ENCODE measurements at regions not wholly inside any gene's neighbourhood (a gene's known extent, or its start where the extent isn't known, plus 50 kb on each side); places are given as distances from the start of the nearest gene placed in this dataset.
"Not testable (repeated sequence)": the region's sequence is repeated elsewhere in the genome, so short reads cannot be mapped to it uniquely, and the experiment has no call there.

DNA sequence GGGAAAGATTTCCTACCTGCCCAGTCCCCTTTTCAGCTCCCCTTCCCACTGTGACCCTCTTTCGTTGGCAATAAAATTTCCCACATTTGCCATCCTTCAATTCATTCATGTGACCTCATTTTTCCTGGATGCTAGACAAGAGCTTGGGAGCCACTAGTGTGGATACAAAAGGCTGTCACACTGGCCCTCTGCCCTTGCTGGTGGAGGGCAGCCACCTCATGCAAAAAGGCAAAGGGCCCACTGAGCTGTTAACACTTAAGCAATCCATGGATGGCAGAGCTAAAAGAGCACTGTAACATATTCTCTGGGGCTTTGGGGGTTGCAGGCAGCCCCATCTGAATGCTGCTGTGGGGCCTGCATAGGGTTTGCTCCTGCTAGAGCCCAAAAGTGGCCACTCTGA lies 315.1 kb downstream of the NEBL start:
- DNase-seq (ENCODE audit: extremely low spot score, unreplicated experiment) = no peak
- peaks cover 19% of the 10 kb centered on the region for H3K9me3 Mint-ChIP-seq
- TF ChIP-seq, protein P1, sequence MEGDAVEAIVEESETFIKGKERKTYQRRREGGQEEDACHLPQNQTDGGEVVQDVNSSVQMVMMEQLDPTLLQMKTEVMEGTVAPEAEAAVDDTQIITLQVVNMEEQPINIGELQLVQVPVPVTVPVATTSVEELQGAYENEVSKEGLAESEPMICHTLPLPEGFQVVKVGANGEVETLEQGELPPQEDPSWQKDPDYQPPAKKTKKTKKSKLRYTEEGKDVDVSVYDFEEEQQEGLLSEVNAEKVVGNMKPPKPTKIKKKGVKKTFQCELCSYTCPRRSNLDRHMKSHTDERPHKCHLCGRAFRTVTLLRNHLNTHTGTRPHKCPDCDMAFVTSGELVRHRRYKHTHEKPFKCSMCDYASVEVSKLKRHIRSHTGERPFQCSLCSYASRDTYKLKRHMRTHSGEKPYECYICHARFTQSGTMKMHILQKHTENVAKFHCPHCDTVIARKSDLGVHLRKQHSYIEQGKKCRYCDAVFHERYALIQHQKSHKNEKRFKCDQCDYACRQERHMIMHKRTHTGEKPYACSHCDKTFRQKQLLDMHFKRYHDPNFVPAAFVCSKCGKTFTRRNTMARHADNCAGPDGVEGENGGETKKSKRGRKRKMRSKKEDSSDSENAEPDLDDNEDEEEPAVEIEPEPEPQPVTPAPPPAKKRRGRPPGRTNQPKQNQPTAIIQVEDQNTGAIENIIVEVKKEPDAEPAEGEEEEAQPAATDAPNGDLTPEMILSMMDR (conservative IDR thresholded peaks at IDR 0.05) = no peak
- no peak overlapping the region for H3K4me3 Mint-ChIP-seq
- no peak overlapping the region for H3K27ac Mint-ChIP-seq
- no peaks in the 10 kb centered on the region for H3K27me3 Mint-ChIP-seq
- no peaks in the 10 kb centered on the region for H3K36me3 Mint-ChIP-seq
- no peaks in the 10 kb centered on the region for H3K4me1 Mint-ChIP-seq (ENCODE audit: unreplicated experiment)

DNA sequence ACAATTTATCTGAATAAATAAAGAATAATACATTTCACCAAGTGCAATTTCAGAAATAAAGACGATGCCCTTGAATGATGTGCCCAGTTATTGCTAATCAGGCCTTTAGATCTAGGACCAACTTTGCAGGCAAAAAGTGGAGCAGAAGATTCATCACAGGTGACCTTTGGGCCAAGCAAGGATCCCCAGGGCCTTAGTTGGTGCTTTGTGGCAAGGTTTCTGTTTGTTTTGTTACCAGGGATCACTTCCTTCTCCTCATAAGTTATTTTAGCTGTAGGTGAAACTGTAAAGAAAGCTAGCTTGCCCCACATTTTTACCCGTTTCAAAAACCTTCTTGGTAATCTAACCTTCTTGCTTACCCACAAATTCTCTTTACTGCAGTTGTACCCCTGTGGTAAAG lies 323.2 kb downstream of the NEBL start:
- no peaks in the 10 kb centered on the region for H3K9me3 Mint-ChIP-seq
- no peak overlapping the region for H3K4me3 Mint-ChIP-seq
- H3K36me3 Mint-ChIP-seq = no peaks in the 10 kb centered on the region
- H3K27ac Mint-ChIP-seq = no peak overlapping the region
- DNase-seq (ENCODE audit: extremely low spot score, unreplicated experiment) = no peak
- no peaks in the 10 kb centered on the region for H3K27me3 Mint-ChIP-seq
- H3K4me1 Mint-ChIP-seq (ENCODE audit: unreplicated experiment) = no peaks in the 10 kb centered on the region
- TF ChIP-seq, protein P1 (conservative IDR thresholded peaks at IDR 0.05) = no peak

DNA sequence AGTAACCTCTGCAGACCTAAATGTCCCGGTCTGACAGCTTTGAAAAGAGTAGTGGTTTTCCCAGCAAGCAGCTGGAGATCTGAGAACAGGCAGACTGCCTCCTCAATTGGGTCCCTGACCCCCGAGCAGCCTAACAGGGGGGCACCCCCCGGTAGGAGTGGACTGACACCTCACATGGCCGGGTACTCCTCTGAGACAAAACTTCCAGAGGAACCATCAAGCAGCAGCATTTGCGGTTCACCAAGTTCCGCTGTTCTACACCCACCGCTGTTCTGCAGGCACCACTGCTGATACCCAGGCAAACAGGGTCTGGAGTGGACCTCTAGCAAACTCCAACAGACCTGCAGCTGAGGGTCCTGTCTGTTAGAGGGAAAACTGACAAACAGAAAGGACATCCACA lies 341.1 kb downstream of the NEBL start:
- H3K36me3 Mint-ChIP-seq; H3K4me1 Mint-ChIP-seq (ENCODE audit: unreplicated experiment); H3K27ac Mint-ChIP-seq; H3K27me3 Mint-ChIP-seq; DNase-seq (ENCODE audit: extremely low spot score, unreplicated experiment); H3K4me3 Mint-ChIP-seq; H3K9me3 Mint-ChIP-seq: not testable (repeated sequence)

DNA sequence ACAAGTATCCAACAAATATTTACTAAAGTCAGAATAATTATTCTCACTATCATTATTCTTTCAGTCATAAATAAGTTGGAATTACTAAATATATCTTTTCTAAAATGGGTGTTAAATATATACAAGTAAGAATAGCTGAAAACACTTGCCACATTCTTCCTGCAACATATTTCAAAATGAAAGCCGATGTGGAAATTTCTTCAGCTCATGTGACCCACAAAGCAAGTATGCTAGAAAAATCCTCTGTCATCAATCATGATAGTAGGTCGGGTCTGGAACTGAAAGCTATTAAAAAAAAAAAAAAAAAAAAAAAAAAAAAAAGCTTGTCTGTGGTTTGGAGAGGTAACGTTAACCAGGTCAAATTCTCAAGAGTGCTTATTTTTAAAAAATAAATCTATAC lies 344.7 kb downstream of the NEBL start:
- H3K27ac Mint-ChIP-seq = no peak overlapping the region
- no peaks in the 10 kb centered on the region for H3K36me3 Mint-ChIP-seq
- no peaks in the 10 kb centered on the region for H3K4me1 Mint-ChIP-seq (ENCODE audit: unreplicated experiment)
- no peak overlapping the region for H3K4me3 Mint-ChIP-seq
- no peaks in the 10 kb centered on the region for H3K9me3 Mint-ChIP-seq
- TF ChIP-seq, protein P1 (conservative IDR thresholded peaks at IDR 0.05) = no peak
- DNase-seq (ENCODE audit: extremely low spot score, unreplicated experiment) = no peak
- no peaks in the 10 kb centered on the region for H3K27me3 Mint-ChIP-seq

DNA sequence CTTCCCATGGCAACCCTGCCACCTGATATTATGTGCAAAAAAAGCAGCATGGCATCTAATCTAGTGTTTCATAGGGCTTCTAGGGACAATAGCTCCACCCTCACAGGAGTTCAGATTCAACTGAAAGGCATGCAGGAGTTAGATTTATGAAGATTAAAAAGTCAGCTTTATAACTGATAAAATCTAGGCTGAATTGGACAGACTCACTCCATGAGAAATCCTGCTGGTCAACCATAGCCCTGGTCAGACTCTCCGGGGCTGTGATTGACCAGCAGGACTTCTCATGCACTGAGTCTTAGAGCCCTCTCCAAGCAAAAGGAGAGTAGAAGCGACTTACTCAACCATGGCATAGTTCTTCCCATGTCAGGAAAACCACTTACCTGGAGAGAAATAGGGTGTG lies 345.4 kb downstream of the NEBL start:
- Mint-ChIP-seq H3K36me3 (no peaks in the 10 kb centered on the region), H3K4me3 (no peak overlapping the region), H3K27me3 (no peaks in the 10 kb centered on the region), H3K9me3 (no peaks in the 10 kb centered on the region), H3K4me1 (ENCODE audit: unreplicated experiment) (no peaks in the 10 kb centered on the region), H3K27ac (no peak overlapping the region)
- no peak for DNase-seq (ENCODE audit: extremely low spot score, unreplicated experiment)
- TF ChIP-seq, protein P1 (conservative IDR thresholded peaks at IDR 0.05) = no peak

DNA sequence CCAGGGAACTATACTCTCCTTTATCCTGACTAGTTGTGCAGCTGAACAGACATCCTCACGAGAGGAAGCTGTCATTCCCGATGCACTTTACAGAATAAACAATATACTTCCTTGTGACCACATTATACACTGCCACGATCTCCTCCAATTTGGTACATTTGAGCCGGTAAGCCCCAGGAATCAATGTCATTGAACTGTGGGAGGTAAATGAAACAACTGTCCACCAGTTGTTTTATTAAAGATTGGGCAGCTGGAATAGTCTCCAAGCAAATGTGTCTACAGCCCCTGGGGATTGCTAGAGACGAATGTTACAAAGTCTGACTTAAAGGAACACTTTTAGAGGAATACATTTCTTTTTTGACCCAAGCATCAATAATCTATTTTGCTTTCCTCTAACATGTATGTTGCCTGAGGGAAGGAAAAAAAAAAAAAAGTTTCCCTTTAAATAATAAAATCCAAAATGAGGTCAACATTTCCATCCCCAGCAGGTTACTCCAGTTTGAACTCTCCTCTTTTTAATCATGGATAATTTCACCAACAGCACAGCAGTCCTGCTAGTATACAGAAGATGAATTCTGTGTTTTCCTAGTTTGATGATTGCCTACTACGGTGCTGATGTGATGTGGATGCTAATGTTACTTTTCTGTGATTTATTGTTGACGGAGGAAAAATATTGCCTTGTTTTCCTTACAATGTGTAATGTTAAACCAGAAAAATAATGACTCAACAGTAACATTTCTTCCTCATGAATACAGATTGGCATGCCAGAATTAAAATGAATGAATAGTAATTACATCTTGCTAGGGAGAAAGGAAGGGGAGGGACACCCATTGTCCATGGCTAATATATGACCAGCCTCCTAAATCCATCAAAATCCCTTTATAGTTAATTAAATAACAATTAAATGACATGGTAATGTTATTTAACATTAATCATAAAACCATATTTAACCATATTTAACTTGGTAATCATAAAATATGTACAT lies 360.9 kb downstream of the NEBL start:
- Mint-ChIP-seq H3K4me1 (ENCODE audit: unreplicated experiment) (peaks cover 10% of the 10 kb centered on the region), H3K27me3 (no peaks in the 10 kb centered on the region)

DNA sequence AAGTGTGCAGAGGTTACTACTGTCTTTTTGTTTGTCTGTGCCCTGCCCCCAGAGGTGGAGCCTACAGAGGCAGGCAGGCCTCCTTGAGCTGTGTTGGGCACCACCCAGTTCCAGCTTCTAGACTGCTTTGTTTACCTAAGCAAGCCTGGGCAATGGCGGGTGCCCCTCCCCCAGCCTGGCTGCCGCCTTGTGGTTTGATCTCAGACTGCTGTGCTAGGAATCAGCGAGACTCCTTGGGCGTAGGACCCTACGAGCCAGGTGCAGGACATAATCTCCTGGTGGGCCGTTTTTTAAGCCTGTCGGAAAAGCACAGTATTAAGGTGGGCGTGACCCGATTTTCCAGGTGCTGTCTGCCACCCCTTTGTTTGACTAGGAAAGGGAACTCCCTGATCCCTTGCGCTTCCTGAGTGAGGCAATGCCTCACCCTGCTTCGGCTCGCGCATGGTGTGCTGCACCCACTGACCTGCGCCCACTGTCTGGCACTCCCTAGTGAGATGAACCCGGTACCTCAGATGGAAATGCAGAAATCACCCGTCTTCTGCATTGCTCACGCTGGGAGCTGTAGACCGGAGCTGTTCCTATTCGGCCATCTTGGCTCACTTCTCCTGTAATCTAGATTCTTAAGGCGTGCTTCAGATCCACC lies 365.7 kb downstream of the NEBL start:
- peaks cover 15% of the 10 kb centered on the region for H3K9me3 Mint-ChIP-seq
- H3K4me3 Mint-ChIP-seq; H3K36me3 Mint-ChIP-seq; H3K27ac Mint-ChIP-seq; DNase-seq (ENCODE audit: extremely low spot score, unreplicated experiment); H3K4me1 Mint-ChIP-seq (ENCODE audit: unreplicated experiment); H3K27me3 Mint-ChIP-seq: not testable (repeated sequence)

More for the DNA sequence above, 360.9 kb downstream of the NEBL start:
- DNase-seq (ENCODE audit: extremely low spot score, unreplicated experiment) = no peak
- H3K27ac Mint-ChIP-seq = no peak overlapping the region
- peaks cover 6% of the 10 kb centered on the region for H3K9me3 Mint-ChIP-seq
- H3K4me3 Mint-ChIP-seq = peak overlapping the region; percentile 25
- TF ChIP-seq, protein P1 (conservative IDR thresholded peaks at IDR 0.05) = no peak
- H3K36me3 Mint-ChIP-seq = peaks cover 3% of the 10 kb centered on the region

All from type B pancreatic cell (in vitro differentiated cells).